OCI-LY7 (cell line): ENCODE measurements at regions not wholly inside any gene's neighbourhood (a gene's known extent, or its start where the extent isn't known, plus 50 kb on each side); places are given as distances from the start of the nearest gene placed in this dataset.

Source experiments
- EZH2phosphoT487 ChIP-seq: fragments of 200-600 bp; sonication (generic); IDR thresholded peaks from 2 replicates; pipeline ENCODE4 v1.6.1; 2018; ENCODE audit warnings: low read depth, borderline replicate concordance, mild to moderate bottlenecking, mixed run types, antibody characterized with exemption, low read length, moderate library complexity, mixed read lengths
- TF ChIP-seq, protein P1 (sequence below): fragments of 200-600 bp; sonication (generic); conservative IDR thresholded peaks from 2 replicates; pipeline ENCODE4 v1.5.1; 2014; ENCODE audit warnings: mild to moderate bottlenecking, antibody characterized with exemption, low read length, moderate library complexity, mixed read lengths

DNA sequence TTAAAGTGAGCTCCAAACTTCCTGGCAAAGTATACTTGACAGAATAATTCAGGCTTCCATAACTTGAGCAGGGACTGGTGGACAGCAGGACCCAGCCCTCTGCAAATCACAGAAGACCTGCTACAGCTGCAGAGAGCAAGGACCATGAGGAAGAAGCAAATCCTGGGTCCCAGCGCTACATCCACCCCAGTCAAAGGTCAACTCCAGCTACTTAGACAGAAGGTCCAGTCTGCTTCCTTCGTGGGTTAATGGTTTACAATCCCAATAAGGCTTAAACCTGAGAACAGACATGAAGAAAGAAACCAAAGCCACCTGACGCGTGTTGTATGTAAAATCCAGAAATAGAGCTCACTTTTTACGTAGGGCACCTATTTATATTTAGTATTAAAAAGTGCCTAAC lies 57.7 kb downstream of the SHANK2 start:
- TF ChIP-seq, protein P1, sequence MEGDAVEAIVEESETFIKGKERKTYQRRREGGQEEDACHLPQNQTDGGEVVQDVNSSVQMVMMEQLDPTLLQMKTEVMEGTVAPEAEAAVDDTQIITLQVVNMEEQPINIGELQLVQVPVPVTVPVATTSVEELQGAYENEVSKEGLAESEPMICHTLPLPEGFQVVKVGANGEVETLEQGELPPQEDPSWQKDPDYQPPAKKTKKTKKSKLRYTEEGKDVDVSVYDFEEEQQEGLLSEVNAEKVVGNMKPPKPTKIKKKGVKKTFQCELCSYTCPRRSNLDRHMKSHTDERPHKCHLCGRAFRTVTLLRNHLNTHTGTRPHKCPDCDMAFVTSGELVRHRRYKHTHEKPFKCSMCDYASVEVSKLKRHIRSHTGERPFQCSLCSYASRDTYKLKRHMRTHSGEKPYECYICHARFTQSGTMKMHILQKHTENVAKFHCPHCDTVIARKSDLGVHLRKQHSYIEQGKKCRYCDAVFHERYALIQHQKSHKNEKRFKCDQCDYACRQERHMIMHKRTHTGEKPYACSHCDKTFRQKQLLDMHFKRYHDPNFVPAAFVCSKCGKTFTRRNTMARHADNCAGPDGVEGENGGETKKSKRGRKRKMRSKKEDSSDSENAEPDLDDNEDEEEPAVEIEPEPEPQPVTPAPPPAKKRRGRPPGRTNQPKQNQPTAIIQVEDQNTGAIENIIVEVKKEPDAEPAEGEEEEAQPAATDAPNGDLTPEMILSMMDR, result no peak
- TF ChIP-seq EZH2phosphoT487, result no peak
